HEK293 (cell line): ENCODE measurements at regions not wholly inside any gene's neighbourhood (a gene's known extent, or its start where the extent isn't known, plus 50 kb on each side); places are given as distances from the start of the nearest gene placed in this dataset.

Experiments used
- CTCF ChIA-PET: fragments of 350-600 bp; formaldehyde crosslinking; extraction: SDS; loops from one replicate; lab custom pipeline; 2021; ENCODE audit warnings: antibody characterized with exemption; lab: Yijun Ruan, JAX
- POLR2A ChIA-PET: fragments of 300-600 bp; formaldehyde crosslinking; extraction: SDS; loops from one replicate; lab custom pipeline; 2020; ENCODE audit warnings: antibody characterized with exemption, inconsistent platforms; lab: Yijun Ruan, JAX
- H3K27ac ChIP-seq: fragments of 200-500 bp; sonication (Bioruptor generic); 2 replicates; pipeline ENCODE4 v1.5.1; 2014; ENCODE audit warnings: low read depth, low read length, control low read depth, inconsistent platforms; ENCODE audit errors: extremely low read depth
- H3K36me3 ChIP-seq, 2 experiments: fragments of 200-500 bp in 1 of 2; sonication (Bioruptor generic) in 1 of 2; 1 replicate in 1 of 2; 2 replicates in 1 of 2; pipeline ENCODE4 v1.5.1; 2014 to 2017; ENCODE audit warnings: inconsistent platforms in 2 of 2, low read length in 2 of 2; ENCODE audit not compliant: control insufficient read depth in 2 of 2, insufficient read depth in 1 of 2
- H3K4me1 ChIP-seq: fragments of 200-500 bp; sonication (Bioruptor generic); 2 replicates; pipeline ENCODE4 v1.5.1; 2014; ENCODE audit warnings: mild to moderate bottlenecking, low read length, inconsistent platforms; ENCODE audit not compliant: control insufficient read depth, insufficient read depth
- H3K4me3 ChIP-seq: 2 replicates; pipeline ENCODE4 v1.5.1; 2011; ENCODE audit warnings: low read depth, mild to moderate bottlenecking, control low read depth, low read length, moderate library complexity
- H3K9me3 ChIP-seq: fragments of 200-500 bp; sonication (Bioruptor generic); 2 replicates; pipeline ENCODE4 v1.5.1; 2014; ENCODE audit warnings: low read depth, low read length, inconsistent platforms; ENCODE audit not compliant: control insufficient read depth, insufficient read depth
- GLIS1 ChIP-seq: fragments of 450-650 bp; formaldehyde crosslinking; IDR thresholded peaks from 2 replicates; pipeline ENCODE4 v1.5.1; 2016; ENCODE audit warnings: missing biosample characterization, missing genetic modification characterization
- KLF17 ChIP-seq: fragments of 450-650 bp; formaldehyde crosslinking; IDR thresholded peaks from 2 replicates; pipeline ENCODE4 v1.5.1; 2016; ENCODE audit warnings: missing biosample characterization, missing genetic modification characterization
- PRDM6 ChIP-seq: fragments of 450-650 bp; formaldehyde crosslinking; IDR thresholded peaks from 2 replicates; pipeline ENCODE4 v1.5.1; 2017; ENCODE audit warnings: missing biosample characterization, missing genetic modification characterization
- SCRT2 ChIP-seq: fragments of 450-650 bp; formaldehyde crosslinking; IDR thresholded peaks from 2 replicates; pipeline ENCODE4 v1.5.1; 2016; ENCODE audit warnings: missing biosample characterization, missing genetic modification characterization
- SETDB1 ChIP-seq: IDR thresholded peaks from one replicate; pipeline ENCODE4 v1.6.1; 2017; ENCODE audit warnings: mild to moderate bottlenecking, low read length, moderate library complexity, mixed read lengths; ENCODE audit not compliant: insufficient read length
- TSHZ1 ChIP-seq: fragments of 450-650 bp; formaldehyde crosslinking; IDR thresholded peaks from 2 replicates; pipeline ENCODE4 v1.5.1; 2016; ENCODE audit warnings: missing biosample characterization, missing genetic modification characterization, borderline replicate concordance
- WT1 ChIP-seq: fragments of 450-650 bp; formaldehyde crosslinking; IDR thresholded peaks from 2 replicates; pipeline ENCODE4 v1.5.1; 2016; ENCODE audit warnings: missing biosample characterization, missing genetic modification characterization
- YY1 ChIP-seq: fragments of 450-650 bp; formaldehyde crosslinking; IDR thresholded peaks from 2 replicates; pipeline ENCODE4 v1.5.1; 2018; ENCODE audit warnings: missing biosample characterization, missing genetic modification characterization
- ZBTB11 ChIP-seq: fragments of 450-650 bp; formaldehyde crosslinking; conservative IDR thresholded peaks from 2 replicates; pipeline ENCODE4 v1.5.1; 2016; ENCODE audit warnings: low read depth, missing biosample characterization, missing genetic modification characterization
- ZFP41 ChIP-seq: fragments of 450-650 bp; formaldehyde crosslinking; IDR thresholded peaks from 2 replicates; pipeline ENCODE4 v1.5.1; 2016; ENCODE audit warnings: missing biosample characterization, missing genetic modification characterization, borderline replicate concordance
- ZNF157 ChIP-seq: fragments of 450-650 bp; formaldehyde crosslinking; IDR thresholded peaks from 2 replicates; pipeline ENCODE4 v1.5.1; 2016; ENCODE audit warnings: missing biosample characterization, missing genetic modification characterization
- ZNF311 ChIP-seq: fragments of 450-650 bp; formaldehyde crosslinking; IDR thresholded peaks from 2 replicates; pipeline ENCODE4 v1.5.1; 2017; ENCODE audit warnings: missing biosample characterization, missing genetic modification characterization, borderline replicate concordance
- ZNF335 ChIP-seq: fragments of 450-650 bp; formaldehyde crosslinking; conservative IDR thresholded peaks from 2 replicates; pipeline ENCODE4 v1.5.1; 2016; ENCODE audit warnings: missing biosample characterization, missing genetic modification characterization
- ZNF366 ChIP-seq: fragments of 450-650 bp; formaldehyde crosslinking; conservative IDR thresholded peaks from 2 replicates; pipeline ENCODE4 v1.5.1; 2016; ENCODE audit warnings: missing biosample characterization, missing genetic modification characterization
- ZNF391 ChIP-seq: fragments of 450-650 bp; formaldehyde crosslinking; IDR thresholded peaks from 2 replicates; pipeline ENCODE4 v1.5.1; 2016; ENCODE audit warnings: low read depth, missing biosample characterization, missing genetic modification characterization, borderline replicate concordance
- ZNF416 ChIP-seq: fragments of 450-650 bp; formaldehyde crosslinking; IDR thresholded peaks from 2 replicates; pipeline ENCODE4 v1.5.1; 2016; ENCODE audit warnings: missing biosample characterization, missing genetic modification characterization
- ZNF473 ChIP-seq: fragments of 450-650 bp; formaldehyde crosslinking; IDR thresholded peaks from 2 replicates; pipeline ENCODE4 v1.5.1; 2017; ENCODE audit warnings: missing biosample characterization, missing genetic modification characterization
- ZSCAN23 ChIP-seq: fragments of 450-650 bp; formaldehyde crosslinking; IDR thresholded peaks from 2 replicates; pipeline ENCODE4 v1.5.1; 2016; ENCODE audit warnings: missing biosample characterization, missing genetic modification characterization

GRCh38 chr1:194281376-194281775, 1095.0 kb upstream of the B3GALT2 start:
- H3K36me3 ChIP-seq, result no peaks in the 10 kb centered on the region
- H3K27ac ChIP-seq, result no peak overlapping the region
- H3K9me3 ChIP-seq, result no peaks in the 10 kb centered on the region
- no peak for TF ChIP-seq KLF17 (tag by site-specific recombination)
- no peak for TF ChIP-seq ZNF311
- TF ChIP-seq SCRT2 (tag by site-specific recombination), result no peak
- no peak for TF ChIP-seq WT1 (tag by site-specific recombination)
- no peaks in the 10 kb centered on the region for H3K4me1 ChIP-seq
- ChIA-PET POLR2A (no interaction called here), CTCF (no interaction called here)
- no peak overlapping the region for H3K4me3 ChIP-seq

- no peaks in the 10 kb centered on the region for H3K36me3 ChIP-seq
- ChIA-PET POLR2A (no interaction called here), CTCF (no interaction called here)
- no peaks in the 10 kb centered on the region for H3K9me3 ChIP-seq
- no peak overlapping the region for H3K27ac ChIP-seq
- TF ChIP-seq GLIS1 (tag by site-specific recombination) (no peak), ZBTB11 (no peak), SETDB1 (no peak), TSHZ1 (tag by site-specific recombination) (no peak), ZNF391 (no peak), ZNF157 (tag by site-specific recombination) (no peak), ZNF473 (no peak), ZNF366 (no peak), PRDM6 (tag by site-specific recombination) (no peak), ZSCAN23 (tag by site-specific recombination) (no peak), ZNF416 (tag by site-specific recombination) (no peak), YY1 (no peak), ZFP41 (tag by site-specific recombination) (no peak), ZNF335 (no peak)
- no peaks in the 10 kb centered on the region for H3K4me1 ChIP-seq
- H3K4me3 ChIP-seq, result no peak overlapping the region
These were observed 1094.0 kb upstream of the B3GALT2 start for GRCh38 chr1:194280463-194280862.
